ENCODE measurements at regions not wholly inside any gene's neighbourhood (a gene's known extent, or its start where the extent isn't known, plus 50 kb on each side); places are given as distances from the start of the nearest gene placed in this dataset.

GRCh38 chr7:47049234-47049774, 532.6 kb downstream of the TNS3 start:
- H3K27ac Mint-ChIP-seq: peak overlapping the region in 1 of 7 donors; percentile 25
- peaks cover 0 to 10% (median 5%) of the 10 kb centered on the region in 8 donors for H3K9me3 Mint-ChIP-seq
- intact Hi-C loops (cut with micrococcal nuclease): no loop called here
- Histone ChIP-seq H3K4me1 (ENCODE audit: insufficient read depth, low read length) (no peaks in the 10 kb centered on the region), H3K27me3 (ENCODE audit: insufficient read depth, low read length) (no peaks in the 10 kb centered on the region), H3K27ac (ENCODE audit: low read depth, low read length) (no peak overlapping the region), H3K36me3 (ENCODE audit: insufficient read depth, low read length) (no peaks in the 10 kb centered on the region), H3K4me3 (ENCODE audit: low read length in 2 of 2) (no peak overlapping the region), H3K9me3 (ENCODE audit: control insufficient read depth in 1 of 2, low read length in 2 of 2) (no peaks in the 10 kb centered on the region)
- peaks cover 3 to 4% of the 10 kb centered on the region in 2 donors for H3K27me3 Mint-ChIP-seq
- ChIA-PET POLR2A (ENCODE audit: partially characterized antibody) (no interaction called here), CTCF (ENCODE audit: partially characterized antibody) (no interaction called here)
- H3K36me3 Mint-ChIP-seq: no peaks in the 10 kb centered on the region
- DNase-seq: no peak
- no peak overlapping the region for H3K4me3 Mint-ChIP-seq
- peaks cover 0 to 4% (median 0%) of the 10 kb centered on the region in 4 donors for H3K4me1 Mint-ChIP-seq

GRCh38 chr7:47047384-47047783, 534.5 kb downstream of the TNS3 start:
- peaks cover 0 to 6% (median 0%) of the 10 kb centered on the region in 8 donors for H3K9me3 Mint-ChIP-seq
- no peaks in the 10 kb centered on the region for H3K4me1 Mint-ChIP-seq
- CTCF ChIA-PET (ENCODE audit: partially characterized antibody): no interaction called here

GRCh38 chr7:47046949-47047348, 535.0 kb downstream of the TNS3 start:
- ChIA-PET POLR2A (ENCODE audit: partially characterized antibody) (no interaction called here), CTCF (ENCODE audit: partially characterized antibody) (no interaction called here)
- H3K4me1 Mint-ChIP-seq: no peaks in the 10 kb centered on the region
- Histone ChIP-seq H3K4me1 (ENCODE audit: insufficient read depth, low read length) (no peaks in the 10 kb centered on the region), H3K4me3 (ENCODE audit: low read length in 2 of 2) (no peak overlapping the region), H3K27ac (ENCODE audit: low read depth, low read length) (no peak overlapping the region), H3K27me3 (ENCODE audit: insufficient read depth, low read length) (no peaks in the 10 kb centered on the region), H3K36me3 (ENCODE audit: insufficient read depth, low read length) (no peaks in the 10 kb centered on the region), H3K9me3 (ENCODE audit: control insufficient read depth in 1 of 2, low read length in 2 of 2) (no peaks in the 10 kb centered on the region)
- no peak overlapping the region for H3K27ac Mint-ChIP-seq
- H3K36me3 Mint-ChIP-seq: no peaks in the 10 kb centered on the region
- H3K4me3 Mint-ChIP-seq: no peak overlapping the region
- no peak for DNase-seq
- H3K27me3 Mint-ChIP-seq: no peaks in the 10 kb centered on the region
- intact Hi-C loops (cut with micrococcal nuclease): no loop called here
- peaks cover 0 to 5% (median 0%) of the 10 kb centered on the region in 8 donors for H3K9me3 Mint-ChIP-seq

More at GRCh38 chr7:47047384-47047783, 534.5 kb downstream of the TNS3 start:
- Histone ChIP-seq H3K27me3 (ENCODE audit: insufficient read depth, low read length) (no peaks in the 10 kb centered on the region), H3K4me3 (ENCODE audit: low read length in 2 of 2) (no peak overlapping the region), H3K36me3 (ENCODE audit: insufficient read depth, low read length) (no peaks in the 10 kb centered on the region), H3K4me1 (ENCODE audit: insufficient read depth, low read length) (no peaks in the 10 kb centered on the region), H3K27ac (ENCODE audit: low read depth, low read length) (no peak overlapping the region), H3K9me3 (ENCODE audit: control insufficient read depth in 1 of 2, low read length in 2 of 2) (no peaks in the 10 kb centered on the region)
- Mint-ChIP-seq H3K36me3 (no peaks in the 10 kb centered on the region), H3K4me3 (no peak overlapping the region), H3K27me3 (no peaks in the 10 kb centered on the region), H3K27ac (no peak overlapping the region)
- intact Hi-C loops (cut with micrococcal nuclease): no loop called here
- POLR2A ChIA-PET (ENCODE audit: partially characterized antibody): no interaction called here
- DNase-seq: no peak

- CTCF ChIA-PET (ENCODE audit: partially characterized antibody): no interaction called here
Measured at GRCh38 chr7:47045207-47046051, 536.5 kb downstream of the TNS3 start.

GRCh38 chr7:47044625-47045024, 537.3 kb downstream of the TNS3 start:
- intact Hi-C loops (cut with micrococcal nuclease): no loop called here
- ChIA-PET CTCF (ENCODE audit: partially characterized antibody) (no interaction called here), POLR2A (ENCODE audit: partially characterized antibody) (no interaction called here)
- Histone ChIP-seq H3K36me3 (ENCODE audit: insufficient read depth, low read length) (no peaks in the 10 kb centered on the region), H3K4me1 (ENCODE audit: insufficient read depth, low read length) (no peaks in the 10 kb centered on the region), H3K27ac (ENCODE audit: low read depth, low read length) (no peak overlapping the region), H3K27me3 (ENCODE audit: insufficient read depth, low read length) (no peaks in the 10 kb centered on the region), H3K9me3 (ENCODE audit: control insufficient read depth in 1 of 2, low read length in 2 of 2) (no peaks in the 10 kb centered on the region), H3K4me3 (ENCODE audit: low read length in 2 of 2) (no peak overlapping the region)
- no peak overlapping the region for H3K4me3 Mint-ChIP-seq
- no peaks in the 10 kb centered on the region for H3K4me1 Mint-ChIP-seq
- H3K9me3 Mint-ChIP-seq: peaks cover 0 to 4% (median 0%) of the 10 kb centered on the region in 8 donors
- no peaks in the 10 kb centered on the region for H3K36me3 Mint-ChIP-seq
- DNase-seq: no peak
- H3K27me3 Mint-ChIP-seq: no peaks in the 10 kb centered on the region
- no peak overlapping the region for H3K27ac Mint-ChIP-seq

More at GRCh38 chr7:47045207-47046051, 536.5 kb downstream of the TNS3 start:
- Histone ChIP-seq H3K4me3 (ENCODE audit: low read length in 2 of 2) (no peak overlapping the region), H3K27ac (ENCODE audit: low read depth, low read length) (no peak overlapping the region), H3K4me1 (ENCODE audit: insufficient read depth, low read length) (no peaks in the 10 kb centered on the region), H3K27me3 (ENCODE audit: insufficient read depth, low read length) (no peaks in the 10 kb centered on the region), H3K9me3 (ENCODE audit: control insufficient read depth in 1 of 2, low read length in 2 of 2) (no peaks in the 10 kb centered on the region), H3K36me3 (ENCODE audit: insufficient read depth, low read length) (no peaks in the 10 kb centered on the region)
- no peak for DNase-seq
- POLR2A ChIA-PET (ENCODE audit: partially characterized antibody): no interaction called here
- Mint-ChIP-seq H3K27ac (no peak overlapping the region), H3K9me3 (peaks cover 0 to 4% (median 0%) of the 10 kb centered on the region in 8 donors), H3K4me3 (no peak overlapping the region), H3K4me1 (no peaks in the 10 kb centered on the region), H3K36me3 (no peaks in the 10 kb centered on the region), H3K27me3 (no peaks in the 10 kb centered on the region)
- intact Hi-C loops (cut with micrococcal nuclease): no loop called here

- intact Hi-C loops (cut with micrococcal nuclease): no loop called here
Measured at GRCh38 chr7:47043304-47043703, 538.6 kb downstream of the TNS3 start.

GRCh38 chr7:47042669-47043068, 539.2 kb downstream of the TNS3 start:
- Histone ChIP-seq H3K4me1 (ENCODE audit: insufficient read depth, low read length) (no peaks in the 10 kb centered on the region), H3K9me3 (ENCODE audit: control insufficient read depth in 1 of 2, low read length in 2 of 2) (no peaks in the 10 kb centered on the region), H3K27me3 (ENCODE audit: insufficient read depth, low read length) (no peaks in the 10 kb centered on the region), H3K36me3 (ENCODE audit: insufficient read depth, low read length) (no peaks in the 10 kb centered on the region), H3K27ac (ENCODE audit: low read depth, low read length) (no peak overlapping the region), H3K4me3 (ENCODE audit: low read length in 2 of 2) (no peak overlapping the region)
- DNase-seq: no peak
- intact Hi-C loops (cut with micrococcal nuclease): no loop called here
- Mint-ChIP-seq H3K27ac (no peak overlapping the region), H3K9me3 (peaks cover 0 to 2% (median 0%) of the 10 kb centered on the region in 8 donors), H3K4me3 (no peak overlapping the region), H3K36me3 (no peaks in the 10 kb centered on the region), H3K27me3 (no peaks in the 10 kb centered on the region), H3K4me1 (no peaks in the 10 kb centered on the region)
- CTCF ChIA-PET (ENCODE audit: partially characterized antibody): no interaction called here
- POLR2A ChIA-PET (ENCODE audit: partially characterized antibody): no interaction called here

More at GRCh38 chr7:47043304-47043703, 538.6 kb downstream of the TNS3 start:
- CTCF ChIA-PET (ENCODE audit: partially characterized antibody): no interaction called here
- H3K4me1 ChIP-seq (ENCODE audit: insufficient read depth, low read length): no peaks in the 10 kb centered on the region
- no peak overlapping the region for H3K27ac Mint-ChIP-seq
- no peaks in the 10 kb centered on the region for H3K4me1 Mint-ChIP-seq
- no peak overlapping the region for H3K4me3 Mint-ChIP-seq
- H3K27me3 Mint-ChIP-seq: no peaks in the 10 kb centered on the region
- POLR2A ChIA-PET (ENCODE audit: partially characterized antibody): no interaction called here
- DNase-seq: no peak
- no peaks in the 10 kb centered on the region for H3K9me3 ChIP-seq (ENCODE audit: control insufficient read depth in 1 of 2, low read length in 2 of 2)
- H3K9me3 Mint-ChIP-seq: peaks cover 0 to 2% (median 0%) of the 10 kb centered on the region in 8 donors
- no peak overlapping the region for H3K27ac ChIP-seq (ENCODE audit: low read depth, low read length)
- no peaks in the 10 kb centered on the region for H3K36me3 Mint-ChIP-seq
- no peaks in the 10 kb centered on the region for H3K36me3 ChIP-seq (ENCODE audit: insufficient read depth, low read length)
- no peaks in the 10 kb centered on the region for H3K27me3 ChIP-seq (ENCODE audit: insufficient read depth, low read length)
- H3K4me3 ChIP-seq (ENCODE audit: low read length in 2 of 2): no peak overlapping the region
